Left lung (tissue), 4 donors: ENCODE measurements at regions not wholly inside any gene's neighbourhood (a gene's known extent, or its start where the extent isn't known, plus 50 kb on each side); places are given as distances from the start of the nearest gene placed in this dataset.

Source experiments
- ATAC-seq: fragments of 200-7000 bp; cut with Tn5 transposase; one replicate; pipeline ENCODE4 v1.9.1; 2020; ENCODE audit warnings: moderate library complexity
- DNase-seq, 4 donors: peaks; one replicate each; pipeline ENCODE4 v3.0.0-alpha.2; 2013 to 2020
- H3K27ac ChIP-seq, 2 donors: fragments of 200-600 bp; sonication (generic) in 1 of 2; one replicate each; pipeline versions ENCODE4 v1.5.0 to v1.8.0; 2020 to 2021
- H3K27me3 ChIP-seq, 2 donors: fragments of 200-600 bp; sonication (generic) in 1 of 2; one replicate each; pipeline versions ENCODE4 v1.5.0 to v1.8.0; 2020 to 2021
- H3K36me3 ChIP-seq, 2 donors: fragments of 200-600 bp; sonication (generic) in 1 of 2; one replicate each; pipeline versions ENCODE4 v1.5.0 to v1.8.0; 2020 to 2021
- H3K4me1 ChIP-seq, 2 donors: fragments of 200-600 bp; one replicate each; pipeline ENCODE4 v1.8.0; 2021
- H3K4me3 ChIP-seq, 2 donors: fragments of 200-600 bp; sonication (generic) in 1 of 2; one replicate each; pipeline versions ENCODE4 v1.5.0 to v1.8.0; 2020 to 2021; ENCODE audit warnings: mild to moderate bottlenecking in 1 of 2
- H3K9me3 ChIP-seq, 2 donors: fragments of 200-600 bp; sonication (generic) in 1 of 2; one replicate each; pipeline versions ENCODE4 v1.5.0 to v1.8.0; 2020 to 2021
- intact Hi-C, 2 donors: fragments of 100-400 bp; cut with DNase I; formaldehyde crosslinking; loops; one replicate each; pipeline versions ENCODE4 v1.11.2 to v1.14.2; 2022
- TF ChIP-seq, protein P1 (sequence below), 2 donors: fragments of 200-600 bp; sonication (generic) in 1 of 2; IDR thresholded peaks; one replicate each; pipeline versions ENCODE4 v1.5.0 to v1.8.0; 2021; ENCODE audit warnings: antibody characterized with exemption in 2 of 2
- donor health status: DM: no; HTN: yes; CAD: no.
- donor health status: DM: no; HTN: no; CAD: no.

DNA sequence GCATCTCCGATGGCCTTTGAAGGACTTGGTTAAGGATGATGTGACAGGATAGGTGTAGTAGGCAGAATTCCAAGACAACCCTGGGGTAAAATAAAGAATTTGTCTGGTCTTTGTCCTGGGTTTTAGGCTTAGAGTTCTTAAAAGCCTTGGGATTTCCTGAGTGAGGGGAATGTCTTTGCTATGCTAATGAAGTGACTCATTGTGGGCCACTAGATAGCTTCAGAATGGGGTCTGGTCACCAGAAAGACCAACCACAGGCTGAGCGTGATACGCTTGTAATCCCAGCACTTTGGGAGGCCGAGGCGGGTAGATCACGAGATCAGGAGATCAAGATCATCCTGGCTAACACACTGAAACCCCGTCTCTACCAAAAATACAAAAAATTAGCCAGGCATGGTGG is 182.8 kb upstream of the TOX3 start:
- ATAC-seq, result no peak
- H3K27me3 ChIP-seq, result no peaks in the 10 kb centered on the region
- intact Hi-C loops, result no loop called here
- H3K36me3 ChIP-seq, result no peaks in the 10 kb centered on the region
- peaks cover 0 to 2% of the 10 kb centered on the region in 2 donors for H3K4me1 ChIP-seq
- TF ChIP-seq, protein P1, sequence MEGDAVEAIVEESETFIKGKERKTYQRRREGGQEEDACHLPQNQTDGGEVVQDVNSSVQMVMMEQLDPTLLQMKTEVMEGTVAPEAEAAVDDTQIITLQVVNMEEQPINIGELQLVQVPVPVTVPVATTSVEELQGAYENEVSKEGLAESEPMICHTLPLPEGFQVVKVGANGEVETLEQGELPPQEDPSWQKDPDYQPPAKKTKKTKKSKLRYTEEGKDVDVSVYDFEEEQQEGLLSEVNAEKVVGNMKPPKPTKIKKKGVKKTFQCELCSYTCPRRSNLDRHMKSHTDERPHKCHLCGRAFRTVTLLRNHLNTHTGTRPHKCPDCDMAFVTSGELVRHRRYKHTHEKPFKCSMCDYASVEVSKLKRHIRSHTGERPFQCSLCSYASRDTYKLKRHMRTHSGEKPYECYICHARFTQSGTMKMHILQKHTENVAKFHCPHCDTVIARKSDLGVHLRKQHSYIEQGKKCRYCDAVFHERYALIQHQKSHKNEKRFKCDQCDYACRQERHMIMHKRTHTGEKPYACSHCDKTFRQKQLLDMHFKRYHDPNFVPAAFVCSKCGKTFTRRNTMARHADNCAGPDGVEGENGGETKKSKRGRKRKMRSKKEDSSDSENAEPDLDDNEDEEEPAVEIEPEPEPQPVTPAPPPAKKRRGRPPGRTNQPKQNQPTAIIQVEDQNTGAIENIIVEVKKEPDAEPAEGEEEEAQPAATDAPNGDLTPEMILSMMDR (IDR thresholded peaks at IDR 0.05), result no peak
- no peak overlapping the region for H3K27ac ChIP-seq
- peaks cover 0 to 3% of the 10 kb centered on the region in 2 donors for H3K9me3 ChIP-seq
- H3K4me3 ChIP-seq, result no peak overlapping the region
- DNase-seq, result no peak

DNA sequence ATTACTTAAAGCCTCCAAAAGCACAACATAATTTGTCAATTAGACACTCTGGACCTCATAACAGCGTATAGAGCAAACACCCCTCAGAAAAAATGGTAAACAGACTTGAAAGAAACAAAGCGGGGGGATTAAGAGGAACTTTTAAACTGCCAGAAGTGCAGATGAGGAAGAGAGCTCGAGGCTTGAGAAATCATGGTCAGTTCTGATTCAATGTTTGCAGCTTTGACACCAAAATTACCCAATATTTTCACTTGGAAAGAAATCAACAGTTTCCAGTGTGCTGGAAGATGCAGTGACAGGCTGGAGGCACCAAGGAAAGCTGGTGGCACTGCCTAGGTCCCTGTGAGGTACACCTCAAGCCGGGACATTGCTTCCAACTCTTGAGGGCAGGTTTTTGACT is 180.9 kb upstream of the TOX3 start:
- DNase-seq (no peak), ATAC-seq (no peak)
- Histone ChIP-seq H3K27ac (no peak overlapping the region), H3K4me1 (peaks cover 0 to 2% of the 10 kb centered on the region in 2 donors), H3K9me3 (peaks cover 0 to 3% of the 10 kb centered on the region in 2 donors), H3K27me3 (no peaks in the 10 kb centered on the region), H3K36me3 (no peaks in the 10 kb centered on the region), H3K4me3 (no peak overlapping the region)
- intact Hi-C loops, result no loop called here
- TF ChIP-seq, protein P1 (IDR thresholded peaks at IDR 0.05), result no peak

DNA sequence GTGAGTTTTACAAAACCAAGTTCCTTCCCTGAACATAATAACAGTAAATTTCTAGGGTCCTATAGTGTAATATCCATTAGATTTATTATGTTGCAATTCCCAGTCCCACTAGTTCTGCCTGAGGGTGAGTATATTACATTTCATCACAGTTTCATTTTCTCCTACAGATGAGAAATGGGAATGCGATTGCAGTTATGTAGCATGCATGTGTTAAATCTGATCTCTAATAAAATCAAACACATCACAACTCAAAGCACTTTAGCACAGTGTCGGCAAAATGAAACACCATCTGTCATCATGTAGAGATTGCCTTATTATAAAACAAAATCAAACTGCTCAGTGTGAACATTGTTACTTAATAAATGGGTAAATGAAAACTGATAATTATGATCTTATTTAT is 180.5 kb upstream of the TOX3 start:
- intact Hi-C loops, result no loop called here
- Histone ChIP-seq H3K27ac (no peak overlapping the region), H3K27me3 (no peaks in the 10 kb centered on the region), H3K9me3 (peaks cover 0 to 3% of the 10 kb centered on the region in 2 donors), H3K4me3 (no peak overlapping the region), H3K36me3 (no peaks in the 10 kb centered on the region), H3K4me1 (peaks cover 0 to 2% of the 10 kb centered on the region in 2 donors)
- ATAC-seq (no peak), DNase-seq (no peak)
- TF ChIP-seq, protein P1 (IDR thresholded peaks at IDR 0.05), result no peak

DNA sequence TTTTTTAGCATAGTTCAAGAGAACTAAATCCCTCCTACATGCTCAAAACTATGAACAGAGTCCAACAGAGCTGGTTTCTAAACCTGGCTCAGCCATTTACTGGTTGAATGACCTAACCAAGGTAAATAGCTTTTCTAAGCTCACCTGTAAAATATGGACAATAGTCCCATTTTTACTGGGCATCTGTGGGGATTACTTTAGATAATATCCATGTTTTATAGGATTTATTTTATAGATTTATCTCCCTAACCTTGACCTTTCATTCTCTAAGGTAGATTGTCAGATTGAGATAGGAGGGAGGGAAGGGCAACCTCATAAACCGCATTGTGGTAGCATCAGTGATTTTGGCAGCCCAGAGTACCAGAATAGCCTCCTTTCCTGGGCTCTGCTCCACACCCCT is 178.5 kb upstream of the TOX3 start:
- ATAC-seq, result no peak
- no peak for DNase-seq
- no peaks in the 10 kb centered on the region for H3K9me3 ChIP-seq
- H3K36me3 ChIP-seq, result no peaks in the 10 kb centered on the region
- intact Hi-C loops, result no loop called here
- TF ChIP-seq, protein P1 (IDR thresholded peaks at IDR 0.05), result no peak
- no peak overlapping the region for H3K27ac ChIP-seq
- H3K27me3 ChIP-seq, result no peaks in the 10 kb centered on the region
- peaks cover 0 to 2% of the 10 kb centered on the region in 2 donors for H3K4me1 ChIP-seq
- no peak overlapping the region for H3K4me3 ChIP-seq

DNA sequence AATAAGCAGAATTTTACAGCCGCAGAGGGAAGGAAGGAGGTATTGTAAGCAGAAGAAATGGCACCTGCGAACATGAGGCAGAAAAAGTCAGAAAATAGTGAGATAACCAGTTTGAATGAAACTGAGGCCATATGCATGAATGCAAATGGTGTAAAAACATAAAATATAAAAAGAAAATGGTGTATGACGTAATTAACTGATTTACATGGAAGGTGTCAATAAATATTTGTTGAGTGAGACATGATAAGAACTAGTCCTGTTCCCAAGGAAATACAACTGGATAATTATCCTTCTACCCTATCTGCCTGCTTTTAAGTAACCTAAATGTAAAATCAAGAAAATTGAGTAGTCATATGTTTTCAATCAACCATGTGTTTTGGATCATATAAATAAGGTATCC is 178.1 kb upstream of the TOX3 start:
- Histone ChIP-seq H3K9me3 (no peaks in the 10 kb centered on the region), H3K27me3 (no peaks in the 10 kb centered on the region), H3K4me3 (no peak overlapping the region), H3K27ac (no peak overlapping the region), H3K36me3 (no peaks in the 10 kb centered on the region), H3K4me1 (peaks cover 0 to 2% of the 10 kb centered on the region in 2 donors)
- no peak for ATAC-seq
- DNase-seq, result no peak
- intact Hi-C loops, result no loop called here
- TF ChIP-seq, protein P1 (IDR thresholded peaks at IDR 0.05), result no peak
